Effector memory CD8-positive, alpha-beta T cell (primary cell): ENCODE measurements at regions not wholly inside any gene's neighbourhood (a gene's known extent, or its start where the extent isn't known, plus 50 kb on each side); places are given as distances from the start of the nearest gene placed in this dataset.

Experiments
- ATAC-seq: fragments of 150-1000 bp; cut with Tn5 transposase; replicated peaks from 2 replicates; pipeline ENCODE4 v1.10.0; 2021; ENCODE audit warnings: mild to moderate bottlenecking, moderate library complexity
- DNase-seq, 3 experiments: peaks; one replicate each; pipeline ENCODE4 v3.0.0; 2021
- H3K27ac Mint-ChIP-seq, 2 donors: one replicate each; pipeline ENCODE4 v1.8.0; 2022; ENCODE audit warnings: mild to moderate bottlenecking in 2 of 2, mixed read lengths in 2 of 2, moderate library complexity in 2 of 2
- H3K27me3 Mint-ChIP-seq, 2 donors: one replicate each; pipeline ENCODE4 v1.8.0; 2022; ENCODE audit warnings: mixed read lengths in 2 of 2
- H3K36me3 Mint-ChIP-seq: one replicate; pipeline ENCODE4 v1.8.0; 2022; ENCODE audit warnings: mild to moderate bottlenecking, moderate library complexity, mixed read lengths; ENCODE audit not compliant: insufficient read depth
- H3K4me1 Mint-ChIP-seq, 2 donors: one replicate each; pipeline ENCODE4 v1.8.0; 2022; ENCODE audit warnings: low read depth in 2 of 2, mixed read lengths in 2 of 2
- H3K4me3 Mint-ChIP-seq, 2 donors: one replicate each; pipeline ENCODE4 v1.8.0; 2022; ENCODE audit warnings: mild to moderate bottlenecking in 2 of 2, mixed read lengths in 2 of 2, moderate library complexity in 2 of 2
- H3K9me3 Mint-ChIP-seq, 2 donors: one replicate each; pipeline ENCODE4 v1.8.0; 2022; ENCODE audit warnings: mixed read lengths in 2 of 2

DNA sequence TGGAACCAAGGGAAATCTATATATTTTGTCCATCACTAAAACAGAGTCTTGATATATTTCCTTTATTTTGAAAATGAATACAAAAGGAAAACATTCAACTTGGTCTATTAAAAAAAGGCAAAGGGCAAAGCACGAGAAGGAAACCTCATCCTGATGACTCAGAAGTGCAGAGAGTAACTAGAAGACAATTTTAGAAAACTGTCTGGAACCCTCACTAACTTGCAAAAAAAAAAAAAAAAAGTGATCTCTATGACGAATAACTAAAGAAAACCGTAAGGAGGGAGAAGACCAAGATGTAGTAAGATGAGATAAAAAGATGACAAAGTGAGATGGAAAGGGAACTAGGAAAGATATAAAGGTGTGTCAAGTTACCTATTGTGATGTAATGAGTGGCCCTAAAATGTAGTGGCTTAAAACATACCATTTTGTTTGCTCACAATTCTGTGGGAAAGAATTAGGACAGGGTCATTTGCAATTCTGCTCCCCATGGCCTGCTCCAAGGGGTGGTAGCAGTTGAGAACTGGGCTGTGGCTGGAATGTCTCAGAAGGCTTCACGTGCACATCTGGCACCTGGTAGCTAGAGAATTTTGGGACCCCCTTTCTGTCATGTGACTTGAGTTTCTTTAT is 303.0 kb downstream of the DYSF start:
- H3K27me3 Mint-ChIP-seq: peaks cover 12 to 25% of the 10 kb centered on the region in 2 donors
- no peaks in the 10 kb centered on the region for H3K4me1 Mint-ChIP-seq
- no peak overlapping the region for H3K27ac Mint-ChIP-seq
- peaks cover 6 to 12% of the 10 kb centered on the region in 2 donors for H3K9me3 Mint-ChIP-seq
- ATAC-seq (no peak), DNase-seq (no peak)
- no peak overlapping the region for H3K4me3 Mint-ChIP-seq
- H3K36me3 Mint-ChIP-seq: no peaks in the 10 kb centered on the region

DNA sequence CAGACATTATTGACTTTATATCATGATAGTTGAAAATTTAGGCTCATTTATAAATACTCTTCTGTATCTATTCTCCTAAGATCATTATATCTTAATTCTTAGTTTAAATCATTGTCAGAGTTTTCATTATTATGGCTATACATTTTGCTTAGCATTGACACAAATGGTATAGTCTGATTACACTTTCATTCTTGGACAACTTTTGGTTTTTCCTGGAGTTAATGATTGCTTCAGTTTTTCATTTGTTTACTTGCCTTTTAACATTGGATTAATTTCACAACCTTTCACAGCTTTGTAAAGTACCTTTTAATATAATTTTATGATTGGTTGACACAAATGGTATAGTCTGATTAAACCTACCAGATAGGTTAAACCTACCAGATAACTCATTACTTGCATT is 298.2 kb downstream of the DYSF start:
- DNase-seq: no peak
- Mint-ChIP-seq H3K27ac (no peak overlapping the region), H3K27me3 (peaks cover 16 to 22% of the 10 kb centered on the region in 2 donors), H3K4me3 (no peak overlapping the region), H3K36me3 (no peaks in the 10 kb centered on the region), H3K4me1 (no peaks in the 10 kb centered on the region), H3K9me3 (peaks cover 5 to 12% of the 10 kb centered on the region in 2 donors)
- ATAC-seq: no peak

DNA sequence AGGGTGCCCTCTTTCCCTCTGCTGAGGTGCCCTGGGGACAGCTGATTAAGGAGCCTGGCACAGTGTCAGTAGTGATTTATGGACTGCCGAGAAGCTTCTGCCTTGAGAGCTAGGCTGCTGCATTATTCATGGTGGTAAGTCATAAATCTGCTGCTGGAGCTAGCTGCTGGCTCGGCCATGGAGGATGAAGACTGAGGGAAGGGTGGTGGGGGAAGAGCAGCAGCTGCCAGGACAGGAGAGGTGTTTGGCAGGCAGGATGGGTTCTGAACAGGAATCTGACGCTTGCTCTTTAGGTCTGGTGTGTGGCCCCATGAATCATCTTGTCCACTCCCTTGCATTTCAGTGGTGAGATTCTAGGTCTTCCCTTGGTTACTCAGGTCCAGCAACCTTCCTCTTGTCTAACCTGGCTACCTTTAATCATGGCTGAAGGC is 296.3 kb downstream of the DYSF start:
- Mint-ChIP-seq H3K27ac (no peak overlapping the region), H3K4me1 (no peaks in the 10 kb centered on the region), H3K4me3 (no peak overlapping the region), H3K9me3 (peaks cover 5 to 12% of the 10 kb centered on the region in 2 donors), H3K27me3 (peaks cover 21 to 33% of the 10 kb centered on the region in 2 donors), H3K36me3 (no peaks in the 10 kb centered on the region)
- ATAC-seq (no peak), DNase-seq (no peak)

DNA sequence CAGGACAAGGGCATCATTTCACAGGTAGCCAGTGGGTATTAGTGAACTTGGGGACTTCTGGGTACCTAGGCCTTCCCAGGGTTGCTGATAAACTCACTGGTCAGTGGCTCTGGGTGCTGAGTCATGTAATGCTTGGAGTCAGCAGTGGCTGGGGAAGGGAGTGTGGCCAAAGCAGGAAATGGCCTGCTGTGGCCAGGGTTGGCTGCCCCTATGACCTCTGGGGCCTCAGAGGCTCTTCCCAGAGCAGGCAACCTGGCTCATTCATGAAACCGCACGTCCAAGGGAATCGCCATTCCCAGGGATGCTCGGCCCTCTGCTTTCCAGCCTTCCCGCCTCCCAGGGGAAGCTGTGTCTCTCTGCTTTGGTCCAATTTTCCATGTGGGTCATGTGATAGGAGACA is 294.9 kb downstream of the DYSF start:
- Mint-ChIP-seq H3K4me1 (no peaks in the 10 kb centered on the region), H3K36me3 (peaks cover 2% of the 10 kb centered on the region), H3K27me3 (peaks cover 35 to 39% of the 10 kb centered on the region in 2 donors), H3K27ac (no peak overlapping the region), H3K4me3 (no peak overlapping the region), H3K9me3 (peaks cover 3 to 12% of the 10 kb centered on the region in 2 donors)
- no peak for DNase-seq
- ATAC-seq: no peak

DNA sequence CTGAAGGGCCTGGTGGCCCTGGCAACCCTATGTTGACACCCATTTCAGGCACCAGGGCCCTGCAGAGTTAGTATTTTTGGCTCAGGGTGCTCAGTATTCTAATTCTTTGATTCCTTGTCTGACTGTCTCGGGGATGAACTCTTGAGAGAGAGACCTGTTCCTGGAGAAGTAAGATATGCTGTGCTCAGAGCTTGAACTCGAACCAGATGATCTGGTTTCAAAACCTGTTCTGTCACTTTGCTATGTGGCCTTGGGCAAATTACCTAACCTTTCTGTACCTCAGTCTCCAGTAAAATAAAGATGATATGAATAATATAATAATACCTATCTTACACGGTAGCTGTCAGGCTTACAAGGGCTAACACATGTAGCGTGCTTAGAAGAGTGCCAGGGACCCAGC is 294.2 kb downstream of the DYSF start:
- ATAC-seq: no peak
- H3K27me3 Mint-ChIP-seq: peaks cover 39 to 42% of the 10 kb centered on the region in 2 donors
- DNase-seq: no peak
- H3K4me3 Mint-ChIP-seq: no peak overlapping the region
- no peaks in the 10 kb centered on the region for H3K4me1 Mint-ChIP-seq
- no peak overlapping the region for H3K27ac Mint-ChIP-seq
- H3K36me3 Mint-ChIP-seq: peaks cover 2% of the 10 kb centered on the region
- H3K9me3 Mint-ChIP-seq: peaks cover 3 to 10% of the 10 kb centered on the region in 2 donors

DNA sequence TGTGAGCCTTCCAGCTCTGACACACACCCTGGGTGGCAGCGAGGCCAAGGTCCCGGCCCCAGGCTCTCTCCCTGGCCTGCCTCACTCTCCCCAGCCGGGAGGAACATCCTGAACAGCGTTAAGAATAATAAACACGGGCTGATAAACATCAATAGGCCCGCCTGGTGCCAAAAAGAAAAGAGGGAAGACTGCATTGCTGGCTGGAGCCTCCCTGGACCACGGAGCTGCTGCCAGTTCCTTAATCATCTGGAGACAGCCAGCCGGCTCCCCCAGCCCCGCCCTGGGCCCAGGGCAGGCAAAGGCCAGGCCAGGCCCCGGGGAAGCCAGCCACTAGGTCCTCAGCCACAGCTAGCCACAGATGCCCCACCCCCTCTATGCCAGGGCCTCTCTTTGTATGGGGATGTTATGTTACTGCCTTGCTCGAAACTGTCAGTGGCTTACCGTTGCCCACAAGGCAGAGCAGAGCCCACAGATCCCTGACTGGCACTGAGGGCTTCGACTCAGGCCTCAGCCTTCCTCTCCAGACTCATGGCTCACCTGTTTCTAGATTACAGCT is 293.7 kb downstream of the DYSF start:
- no peak for ATAC-seq
- H3K36me3 Mint-ChIP-seq: peaks cover 2% of the 10 kb centered on the region
- peaks cover 34 to 47% of the 10 kb centered on the region in 2 donors for H3K27me3 Mint-ChIP-seq

DNA sequence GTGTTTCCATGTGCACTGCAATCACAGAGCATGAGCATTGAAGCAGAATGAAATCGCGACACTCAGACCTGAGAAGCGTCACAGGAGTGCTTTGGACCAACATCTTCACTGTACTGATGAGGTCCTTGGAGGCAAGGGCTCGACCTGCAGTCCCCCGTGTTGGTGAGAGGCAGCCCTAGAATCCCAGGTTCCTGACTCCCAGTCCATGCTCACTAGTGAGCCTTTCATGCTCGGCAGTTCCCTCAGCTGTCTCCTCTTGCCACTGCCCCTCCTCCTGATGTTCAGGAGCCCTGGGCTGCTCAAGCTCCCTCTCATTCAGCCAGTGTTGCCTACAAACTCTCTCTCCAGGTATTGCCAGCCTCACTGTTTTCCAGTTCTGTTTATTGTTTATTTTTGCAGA is 291.4 kb downstream of the DYSF start:
- Mint-ChIP-seq H3K27ac (no peak overlapping the region), H3K4me3 (no peak overlapping the region), H3K9me3 (no peaks in the 10 kb centered on the region), H3K27me3 (peaks cover 32 to 48% of the 10 kb centered on the region in 2 donors), H3K4me1 (no peaks in the 10 kb centered on the region), H3K36me3 (peaks cover 2% of the 10 kb centered on the region)
- no peak for DNase-seq
- ATAC-seq: no peak

More for the DNA sequence above, 293.7 kb downstream of the DYSF start:
- H3K4me3 Mint-ChIP-seq: no peak overlapping the region
- H3K9me3 Mint-ChIP-seq: peaks cover 2 to 4% of the 10 kb centered on the region in 2 donors
- H3K4me1 Mint-ChIP-seq: no peaks in the 10 kb centered on the region
- DNase-seq: no peak
- no peak overlapping the region for H3K27ac Mint-ChIP-seq

DNA sequence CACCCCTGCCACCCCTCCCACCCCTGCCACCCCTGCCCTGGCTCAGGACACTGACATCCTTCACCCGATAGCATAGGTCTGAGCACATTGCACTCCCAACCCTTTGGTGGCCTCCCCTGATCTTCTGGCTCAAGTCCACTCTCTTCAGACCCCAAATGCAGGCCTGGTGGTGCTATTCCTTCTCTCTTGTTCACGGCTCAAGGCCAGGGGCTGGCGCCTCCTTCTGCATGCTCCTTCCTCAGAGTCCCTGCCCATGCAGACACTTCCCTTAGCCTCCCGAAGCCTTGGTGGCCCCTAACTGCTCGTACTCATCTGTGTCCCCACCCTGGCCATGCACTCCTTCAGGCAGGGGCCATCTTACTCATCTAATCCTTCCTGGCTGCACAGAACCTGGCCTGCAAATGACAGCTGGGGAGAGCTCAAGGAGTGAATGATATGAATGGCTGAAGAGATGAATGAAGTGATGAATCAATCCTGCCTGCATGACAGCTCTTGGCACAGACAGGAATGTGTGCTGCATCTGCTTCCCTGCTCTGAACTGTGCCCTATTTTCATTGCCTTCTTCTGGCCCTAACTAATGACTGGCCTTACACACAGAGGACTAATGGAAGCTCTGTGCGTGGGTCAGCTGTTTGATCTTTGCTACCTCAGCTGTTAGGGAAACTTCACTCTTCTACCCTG is 290.8 kb downstream of the DYSF start:
- no peaks in the 10 kb centered on the region for H3K4me1 Mint-ChIP-seq

DNA sequence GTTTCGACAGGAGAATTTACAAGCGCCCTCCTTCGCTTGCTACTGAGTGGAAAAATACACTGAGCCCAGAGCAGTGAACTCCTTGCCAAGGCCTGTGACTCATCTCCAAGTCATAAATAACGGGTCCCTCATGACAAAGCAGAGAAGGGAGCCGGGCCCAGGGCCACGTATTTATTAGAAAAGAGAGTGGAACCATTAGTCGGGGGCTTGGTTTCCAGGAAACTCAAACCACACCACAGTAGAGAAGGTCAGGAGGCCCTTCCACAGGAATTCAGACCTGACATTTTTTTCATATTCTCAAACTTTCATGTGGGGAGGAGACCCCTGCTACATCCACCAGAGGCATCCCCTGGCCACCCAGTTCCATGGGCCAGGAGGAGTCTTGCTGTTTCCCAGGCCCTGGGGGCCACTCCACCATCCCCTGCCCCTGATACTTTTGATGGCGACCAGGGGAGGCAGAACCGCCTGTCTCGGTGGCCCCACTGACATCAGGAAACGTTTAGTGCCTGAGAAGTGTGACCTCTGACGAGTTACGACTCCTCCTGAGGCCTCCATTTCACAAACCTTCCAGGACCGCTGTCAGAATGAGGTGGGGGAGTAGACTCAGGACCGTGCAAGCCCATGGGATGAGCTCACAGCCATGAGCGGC is 289.7 kb downstream of the DYSF start:
- peaks cover 33 to 35% of the 10 kb centered on the region in 2 donors for H3K27me3 Mint-ChIP-seq
- peaks cover 0 to 2% of the 10 kb centered on the region in 2 donors for H3K9me3 Mint-ChIP-seq
- H3K27ac Mint-ChIP-seq: no peak overlapping the region
- DNase-seq (no peak), ATAC-seq (no peak)
- no peaks in the 10 kb centered on the region for H3K4me1 Mint-ChIP-seq
- H3K4me3 Mint-ChIP-seq: no peak overlapping the region
- peaks cover 2% of the 10 kb centered on the region for H3K36me3 Mint-ChIP-seq

More for the DNA sequence above, 290.8 kb downstream of the DYSF start:
- ATAC-seq (no peak), DNase-seq (no peak)
- Mint-ChIP-seq H3K27ac (no peak overlapping the region), H3K9me3 (peaks cover 0 to under 1% of the 10 kb centered on the region in 2 donors), H3K36me3 (peaks cover 2% of the 10 kb centered on the region), H3K4me3 (no peak overlapping the region), H3K27me3 (peaks cover 32 to 42% of the 10 kb centered on the region in 2 donors)

DNA sequence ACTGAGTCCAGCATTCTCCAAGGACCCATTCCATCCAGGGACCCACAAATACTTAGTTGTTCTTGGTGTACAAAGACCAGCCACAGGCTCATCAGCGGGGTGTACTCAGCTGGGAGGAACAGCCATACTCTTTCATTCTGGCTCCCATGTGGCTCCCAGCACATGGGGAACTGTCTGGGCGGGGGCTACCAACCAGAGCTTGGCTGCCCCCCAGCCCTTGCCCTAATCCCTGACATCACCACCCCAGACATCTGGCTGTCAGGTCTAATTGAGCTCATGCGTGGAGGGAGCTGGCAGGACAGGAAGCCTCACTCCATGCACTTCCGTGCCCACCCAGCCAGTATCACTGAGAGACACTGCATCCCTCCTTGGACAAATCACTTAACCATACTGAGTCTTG is 283.6 kb downstream of the DYSF start:
- ATAC-seq: no peak
- peaks cover 2 to 7% of the 10 kb centered on the region in 2 donors for H3K9me3 Mint-ChIP-seq
- H3K27ac Mint-ChIP-seq: no peak overlapping the region
- H3K36me3 Mint-ChIP-seq: peaks cover 2% of the 10 kb centered on the region
- DNase-seq: no peak
- H3K27me3 Mint-ChIP-seq: peaks cover 22 to 23% of the 10 kb centered on the region in 2 donors
- H3K4me1 Mint-ChIP-seq: no peaks in the 10 kb centered on the region
- H3K4me3 Mint-ChIP-seq: no peak overlapping the region

DNA sequence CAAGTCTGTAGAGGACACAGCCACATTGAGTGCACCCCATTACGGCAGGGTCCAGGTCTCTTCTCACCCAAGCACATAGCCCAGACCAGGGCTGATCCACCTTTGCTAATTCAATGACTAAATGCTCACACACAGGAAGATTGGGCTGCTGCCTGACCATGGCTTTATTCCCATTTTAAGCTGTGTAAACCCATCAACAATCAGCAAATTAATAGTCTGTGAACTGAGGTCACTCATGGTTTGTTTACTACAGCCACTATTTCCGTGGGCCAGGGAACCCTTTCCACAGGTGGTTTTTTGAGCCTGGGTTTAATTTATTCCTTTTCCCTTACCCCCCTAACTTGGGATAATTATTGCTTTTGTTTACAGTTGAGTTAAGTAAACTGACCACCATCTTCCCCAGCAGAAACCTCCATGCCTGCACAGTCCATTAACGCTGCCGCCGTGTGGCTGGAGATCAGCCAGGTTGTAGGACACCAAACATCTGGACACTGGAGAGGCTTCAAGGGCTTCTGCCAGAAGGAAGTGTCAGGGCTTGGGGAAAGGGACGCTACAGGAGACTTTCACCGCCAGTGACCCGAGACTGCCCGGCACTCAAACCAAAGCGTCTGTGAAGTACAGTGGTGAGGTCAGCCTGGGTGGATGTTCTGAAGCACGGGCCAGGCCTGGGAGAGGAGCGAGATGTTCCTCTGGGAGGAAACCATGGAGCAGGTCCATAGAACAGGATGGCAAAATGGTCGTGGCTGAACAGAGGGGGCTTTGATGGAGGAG is 282.9 kb downstream of the DYSF start:
- peaks cover 2% of the 10 kb centered on the region for H3K36me3 Mint-ChIP-seq

More for the DNA sequence above, 282.9 kb downstream of the DYSF start:
- no peaks in the 10 kb centered on the region for H3K4me1 Mint-ChIP-seq
- no peak for ATAC-seq
- no peak overlapping the region for H3K27ac Mint-ChIP-seq
- peaks cover 2 to 12% of the 10 kb centered on the region in 2 donors for H3K9me3 Mint-ChIP-seq
- DNase-seq: no peak
- peaks cover 29 to 30% of the 10 kb centered on the region in 2 donors for H3K27me3 Mint-ChIP-seq
- no peak overlapping the region for H3K4me3 Mint-ChIP-seq
